ENCODE measurements at regions not wholly inside any gene's neighbourhood (a gene's known extent, or its start where the extent isn't known, plus 50 kb on each side); places are given as distances from the start of the nearest gene placed in this dataset.

GRCh38 chr15:93200081-93200836 is 111.2 kb upstream of the RGMA start:
- no peaks in the 10 kb centered on the region for H4K20me1 ChIP-seq (ENCODE audit: insufficient read depth, poor library complexity, severe bottlenecking)
- no peak overlapping the region for H2AFZ ChIP-seq
- DNase-seq (ENCODE audit: low spot score): no peak
- TF ChIP-seq EZH2phosphoT487 (IDR thresholded peaks at IDR 0.05; ENCODE audit: low read depth, severe bottlenecking, unreplicated experiment) (no peak), CTCF (IDR thresholded peaks at IDR 0.05; ENCODE audit: poor library complexity) (no peak), EZH2 (IDR thresholded peaks at IDR 0.05; ENCODE audit: borderline replicate concordance) (no peak)
- no peak overlapping the region for H3K27ac ChIP-seq
- H3K27me3 ChIP-seq: no peaks in the 10 kb centered on the region
- H3K4me1 ChIP-seq (ENCODE audit: insufficient read depth): no peaks in the 10 kb centered on the region
- H3K9me3 ChIP-seq (ENCODE audit: low read depth): no peaks in the 10 kb centered on the region
- WGBS (ENCODE audit: low lambda C conversion rate, missing lambda C conversion rate): 64% methylated on average over 6 of the region's 6 CpGs
- no peaks in the 10 kb centered on the region for H3K79me2 ChIP-seq
- no peak overlapping the region for H3K4me3 ChIP-seq
- no peak overlapping the region for H3K4me2 ChIP-seq
- no peaks in the 10 kb centered on the region for H3K9me2 ChIP-seq (replicated peaks; ENCODE audit: insufficient read depth)
- H3K36me3 ChIP-seq (replicated peaks; ENCODE audit: insufficient read depth, low read depth): no peaks in the 10 kb centered on the region

- H3K4me1 ChIP-seq (ENCODE audit: insufficient read depth): no peaks in the 10 kb centered on the region
Measured at GRCh38 chr15:93196135-93196670, 107.2 kb upstream of the RGMA start.

GRCh38 chr15:93195109-93195508 is 106.1 kb upstream of the RGMA start:
- TF ChIP-seq EZH2phosphoT487 (IDR thresholded peaks at IDR 0.05; ENCODE audit: low read depth, severe bottlenecking, unreplicated experiment) (no peak), EZH2 (IDR thresholded peaks at IDR 0.05; ENCODE audit: borderline replicate concordance) (no peak), CTCF (IDR thresholded peaks at IDR 0.05; ENCODE audit: poor library complexity) (no peak)
- Histone ChIP-seq H3K4me2 (no peak overlapping the region), H3K27ac (no peak overlapping the region), H3K27me3 (no peaks in the 10 kb centered on the region), H2AFZ (no peak overlapping the region), H3K36me3 (replicated peaks; ENCODE audit: insufficient read depth, low read depth) (no peaks in the 10 kb centered on the region), H3K9me3 (ENCODE audit: low read depth) (no peaks in the 10 kb centered on the region), H3K9me2 (replicated peaks; ENCODE audit: insufficient read depth) (no peaks in the 10 kb centered on the region), H3K4me3 (no peak overlapping the region), H3K79me2 (no peaks in the 10 kb centered on the region), H4K20me1 (ENCODE audit: insufficient read depth, poor library complexity, severe bottlenecking) (no peaks in the 10 kb centered on the region), H3K4me1 (ENCODE audit: insufficient read depth) (no peaks in the 10 kb centered on the region)
- WGBS (ENCODE audit: low lambda C conversion rate, missing lambda C conversion rate): 25% methylated on average over 3 of the region's 3 CpGs
- no peak for DNase-seq (ENCODE audit: low spot score)

More at GRCh38 chr15:93196135-93196670, 107.2 kb upstream of the RGMA start:
- Histone ChIP-seq H3K9me2 (replicated peaks; ENCODE audit: insufficient read depth) (no peaks in the 10 kb centered on the region), H3K27me3 (no peaks in the 10 kb centered on the region), H3K36me3 (replicated peaks; ENCODE audit: insufficient read depth, low read depth) (no peaks in the 10 kb centered on the region), H3K27ac (no peak overlapping the region), H3K4me2 (no peak overlapping the region), H3K9me3 (ENCODE audit: low read depth) (no peaks in the 10 kb centered on the region), H2AFZ (no peak overlapping the region), H4K20me1 (ENCODE audit: insufficient read depth, poor library complexity, severe bottlenecking) (no peaks in the 10 kb centered on the region), H3K79me2 (no peaks in the 10 kb centered on the region), H3K4me3 (no peak overlapping the region)
- WGBS (ENCODE audit: low lambda C conversion rate, missing lambda C conversion rate): 44% methylated on average over 5 of the region's 5 CpGs
- TF ChIP-seq CTCF (IDR thresholded peaks at IDR 0.05; ENCODE audit: poor library complexity) (no peak), EZH2 (IDR thresholded peaks at IDR 0.05; ENCODE audit: borderline replicate concordance) (no peak), EZH2phosphoT487 (IDR thresholded peaks at IDR 0.05; ENCODE audit: low read depth, severe bottlenecking, unreplicated experiment) (no peak)
- no peak for DNase-seq (ENCODE audit: low spot score)

All from hepatocyte (in vitro differentiated cells).